Astrocyte (in vitro differentiated cells and primary cell): ENCODE measurements at regions not wholly inside any gene's neighbourhood (a gene's known extent, or its start where the extent isn't known, plus 50 kb on each side); places are given as distances from the start of the nearest gene placed in this dataset.

Source experiments
- CTCF ChIP-seq: IDR thresholded peaks from 2 replicates; pipeline ENCODE4 v1.5.1; 2011; ENCODE audit warnings: low read depth, mild to moderate bottlenecking, inconsistent platforms, low read length, moderate library complexity; ENCODE audit not compliant: insufficient read depth
- EZH2 ChIP-seq: IDR thresholded peaks from 2 replicates; pipeline ENCODE4 v1.6.1; 2012; ENCODE audit warnings: mild to moderate bottlenecking, low read length, inconsistent platforms; ENCODE audit not compliant: insufficient read depth

- TF ChIP-seq CTCF (no peak), EZH2 (no peak)
Measured at GRCh38 chr6:22807261-22807660, 237.9 kb downstream of the HDGFL1 start.
